IPS DF 4.7 (cell line): ENCODE measurements at regions not wholly inside any gene's neighbourhood (a gene's known extent, or its start where the extent isn't known, plus 50 kb on each side); places are given as distances from the start of the nearest gene placed in this dataset.

Source experiments
- DNase-seq: peaks from one replicate; pipeline ENCODE4 v3.0.0-alpha.2; 2013; ENCODE audit warnings: low spot score; ENCODE audit errors: extremely low read depth

GRCh38 chr16:86186313-86186712, 287.4 kb downstream of the IRF8 start:
- DNase-seq, result no peak

- DNase-seq, result no peak
These were observed 291.0 kb downstream of the IRF8 start for GRCh38 chr16:86189934-86190333.

GRCh38 chr16:86191663-86192062, 292.7 kb downstream of the IRF8 start:
- DNase-seq, result no peak

GRCh38 chr16:86193528-86194193, 294.7 kb downstream of the IRF8 start:
- no peak for DNase-seq

GRCh38 chr16:86195863-86196630, 297.1 kb downstream of the IRF8 start:
- peak; percentile 22 for DNase-seq

GRCh38 chr16:86196687-86197391, 297.9 kb downstream of the IRF8 start:
- DNase-seq, result no peak

GRCh38 chr16:86198206-86199118, 299.5 kb downstream of the IRF8 start:
- no peak for DNase-seq

GRCh38 chr16:86199182-86199581, 300.2 kb downstream of the IRF8 start:
- DNase-seq, result no peak

GRCh38 chr16:86199871-86200695, 301.1 kb downstream of the IRF8 start:
- DNase-seq, result no peak

- DNase-seq, result no peak
These were observed 301.8 kb downstream of the IRF8 start for GRCh38 chr16:86200722-86201121.

GRCh38 chr16:86201746-86202145, 302.8 kb downstream of the IRF8 start:
- DNase-seq, result no peak

GRCh38 chr16:86202267-86202666, 303.3 kb downstream of the IRF8 start:
- DNase-seq, result no peak

GRCh38 chr16:86202760-86203426, 303.9 kb downstream of the IRF8 start:
- no peak for DNase-seq

- no peak for DNase-seq
These were observed 304.8 kb downstream of the IRF8 start for GRCh38 chr16:86203557-86204275.

- no peak for DNase-seq
These were observed 304.6 kb upstream of the FOXF1 start for GRCh38 chr16:86205521-86206245.

- no peak for DNase-seq
These were observed 303.0 kb upstream of the FOXF1 start for GRCh38 chr16:86207350-86207749.

- DNase-seq, result no peak
These were observed 301.1 kb upstream of the FOXF1 start for GRCh38 chr16:86209202-86209601.

- DNase-seq, result no peak
These were observed 299.7 kb upstream of the FOXF1 start for GRCh38 chr16:86210403-86211193.
